Stimulated activated naive CD8-positive, alpha-beta T cell treated with anti-CD3 and anti-CD28 coated beads, Interleukin-15, Interleukin-2, amounts not matched to agents 100 U/mL and 50 U/mL, for 24 hours (primary cell): ENCODE measurements at regions not wholly inside any gene's neighbourhood (a gene's known extent, or its start where the extent isn't known, plus 50 kb on each side); places are given as distances from the start of the nearest gene placed in this dataset.

ENCODE experiments used
- ATAC-seq: fragments of 150-1000 bp; cut with Tn5 transposase; one replicate; pipeline ENCODE4 v1.10.0; 2021
- DNase-seq: peaks from one replicate; pipeline ENCODE4 v3.0.0; 2021

DNA sequence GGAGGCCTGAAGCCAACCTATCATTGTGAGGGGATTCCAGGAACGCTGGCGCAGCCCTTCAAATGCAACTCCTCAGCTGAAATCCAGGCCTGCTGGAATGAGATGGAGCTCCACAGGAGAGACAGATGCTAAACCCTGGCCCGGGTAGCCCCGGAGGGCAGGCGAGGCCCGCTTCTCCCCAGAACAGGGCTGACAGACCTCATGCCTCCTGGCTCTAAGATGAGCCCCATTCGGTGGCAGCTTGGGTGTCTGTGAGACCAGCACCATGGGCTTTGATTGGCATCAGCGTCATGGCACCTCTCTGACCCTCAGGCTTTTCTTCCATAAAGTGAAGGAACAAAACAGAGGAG is 382.2 kb downstream of the BCL11B start:
- no peak for DNase-seq
- ATAC-seq, result no peak

DNA sequence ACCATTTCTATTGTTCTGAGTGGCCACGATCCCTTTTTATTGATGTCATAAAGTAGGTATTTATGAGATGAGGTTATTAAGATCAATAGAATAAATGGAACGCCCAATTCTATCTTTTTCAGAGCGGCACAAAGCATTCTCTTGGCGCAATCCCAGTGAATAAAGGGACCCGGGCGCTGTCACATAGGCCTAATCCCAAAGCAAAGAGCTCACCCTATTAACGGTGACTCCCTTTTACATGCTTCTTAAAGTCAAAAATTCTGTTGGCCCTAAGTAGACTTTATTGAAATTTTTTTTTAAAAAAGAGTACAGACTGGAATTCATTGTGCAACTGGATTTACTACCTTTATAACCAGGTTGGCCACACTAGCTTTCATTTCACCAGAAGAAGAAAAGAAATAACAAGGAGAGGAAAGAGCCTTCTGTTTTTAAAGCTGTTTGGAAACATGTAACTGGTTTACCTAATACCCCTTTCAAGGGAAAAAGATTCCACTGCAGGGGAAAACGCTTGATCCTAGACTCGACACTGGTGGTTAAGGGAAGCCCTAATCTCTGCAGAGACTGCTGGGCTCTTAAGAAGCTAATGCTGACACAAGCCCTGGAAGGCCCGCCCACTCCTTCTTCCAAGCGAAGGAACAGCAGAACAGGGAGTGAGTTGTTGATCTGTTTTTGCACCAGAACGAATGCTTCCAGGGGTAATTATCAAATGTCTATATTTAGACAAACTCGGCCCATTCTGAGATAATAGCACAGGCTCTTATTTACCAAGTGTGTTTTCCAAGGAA is 381.2 kb downstream of the BCL11B start:
- ATAC-seq (no peak), DNase-seq (no peak)

DNA sequence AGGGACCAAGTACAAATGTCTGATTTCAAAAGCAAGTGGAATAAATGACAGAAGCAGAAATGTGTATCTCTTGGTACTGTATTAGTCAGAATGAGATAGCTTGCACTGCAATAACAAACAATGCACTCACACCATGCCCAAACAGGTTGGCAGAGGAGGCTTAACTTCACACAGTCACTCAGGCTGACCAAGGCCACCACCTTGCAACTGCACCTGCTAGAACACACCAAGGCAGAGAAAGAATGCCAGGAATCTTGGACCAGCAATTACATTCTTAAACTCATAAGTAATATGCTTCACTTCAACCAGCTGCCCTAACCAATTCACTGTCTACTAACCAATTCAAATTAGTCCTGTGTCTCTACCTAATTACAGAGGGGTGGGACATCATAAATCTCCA is 378.3 kb downstream of the BCL11B start:
- ATAC-seq (no peak), DNase-seq (no peak)

DNA sequence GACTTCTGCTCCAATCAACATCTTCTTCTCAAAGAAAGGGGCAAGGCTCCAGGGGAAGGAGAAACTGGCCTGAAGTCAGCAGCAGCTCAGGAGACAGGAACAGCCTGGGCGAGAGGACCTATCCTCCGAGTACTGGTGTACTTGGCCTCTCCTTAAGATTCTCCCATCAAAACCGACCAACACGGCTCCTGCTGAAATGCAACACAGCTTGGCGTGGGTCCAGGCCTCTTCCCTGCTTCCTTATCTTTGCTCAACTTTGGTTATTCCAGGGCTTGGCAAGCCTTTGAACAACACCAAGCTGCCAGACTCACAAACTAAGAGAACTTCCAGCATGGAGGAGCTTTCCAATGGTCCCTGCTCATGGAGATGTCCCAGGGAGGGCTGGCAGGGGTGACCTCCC is 377.4 kb downstream of the BCL11B start:
- ATAC-seq, result no peak

DNA sequence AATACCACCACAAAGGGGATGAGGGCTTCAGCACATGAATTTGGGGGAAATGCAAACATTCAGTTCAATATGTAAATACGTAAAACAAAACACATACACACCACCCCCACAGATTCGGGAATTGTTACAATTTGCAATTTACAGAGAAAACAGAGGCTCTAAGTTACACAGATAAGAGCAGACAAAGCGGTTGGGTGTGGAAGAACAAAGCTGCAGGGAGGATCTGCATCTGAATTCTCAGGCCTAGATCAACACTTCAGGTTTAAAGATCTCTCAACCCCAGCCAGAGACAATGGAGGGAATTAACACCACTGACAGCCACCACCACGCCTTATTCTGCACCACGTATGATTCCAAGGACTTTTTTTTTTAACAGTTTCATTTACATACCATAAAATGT is 375.5 kb downstream of the BCL11B start:
- ATAC-seq (no peak), DNase-seq (no peak)

More for the DNA sequence above, 377.4 kb downstream of the BCL11B start:
- DNase-seq, result no peak

DNA sequence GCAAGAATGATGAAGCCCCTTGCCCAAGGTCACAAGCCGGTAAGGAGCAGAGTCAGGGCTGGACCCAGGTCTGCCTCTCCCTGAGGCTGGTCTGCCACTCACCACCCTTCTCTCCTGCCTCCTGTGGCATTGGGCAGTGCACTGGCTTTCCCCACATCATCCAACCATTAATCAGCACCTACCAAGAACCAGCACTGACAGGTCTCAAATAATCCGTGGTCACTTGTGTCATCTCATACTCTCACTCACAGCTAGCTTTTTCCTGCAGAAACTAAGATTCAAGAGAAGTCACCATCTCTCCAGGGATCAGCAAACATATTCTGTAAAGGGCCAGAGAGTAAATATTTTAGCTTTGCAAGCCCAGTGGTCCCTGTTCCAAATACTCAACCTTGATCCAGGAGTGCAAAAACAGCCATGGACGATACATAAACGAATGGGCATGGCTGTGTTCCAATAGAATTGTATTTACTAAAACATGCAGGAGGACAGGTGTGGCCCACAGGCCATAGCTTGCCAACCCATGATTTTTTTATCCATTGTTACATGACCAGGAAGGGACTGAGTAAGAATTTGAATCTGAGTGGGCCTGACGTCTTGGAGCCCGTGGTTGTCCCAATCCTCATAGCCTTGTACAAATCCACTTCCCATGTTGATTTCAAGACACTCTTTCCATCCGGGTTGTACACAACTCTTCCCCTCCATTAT is 374.2 kb downstream of the BCL11B start:
- DNase-seq, result no peak
- ATAC-seq, result no peak

DNA sequence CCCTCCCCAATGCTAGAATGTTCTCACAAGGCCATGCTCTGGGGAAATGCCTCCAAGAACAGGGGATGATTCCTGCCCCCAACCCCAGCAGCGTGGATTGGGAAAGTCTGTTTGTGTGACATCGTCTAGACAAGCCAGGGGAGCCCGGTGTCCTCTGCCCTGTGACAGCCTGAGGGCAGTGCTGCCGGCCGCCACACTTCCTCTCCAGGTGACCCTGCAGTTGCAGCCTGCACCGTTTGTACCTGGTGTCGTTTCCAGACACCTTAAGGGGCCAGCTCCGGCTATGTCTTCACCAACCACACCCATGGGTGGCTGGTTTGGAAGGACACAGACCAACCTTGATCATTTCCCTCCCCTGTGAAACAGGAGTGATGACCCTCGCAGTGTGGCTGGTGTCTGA is 372.6 kb downstream of the BCL11B start:
- DNase-seq (no peak), ATAC-seq (no peak)

DNA sequence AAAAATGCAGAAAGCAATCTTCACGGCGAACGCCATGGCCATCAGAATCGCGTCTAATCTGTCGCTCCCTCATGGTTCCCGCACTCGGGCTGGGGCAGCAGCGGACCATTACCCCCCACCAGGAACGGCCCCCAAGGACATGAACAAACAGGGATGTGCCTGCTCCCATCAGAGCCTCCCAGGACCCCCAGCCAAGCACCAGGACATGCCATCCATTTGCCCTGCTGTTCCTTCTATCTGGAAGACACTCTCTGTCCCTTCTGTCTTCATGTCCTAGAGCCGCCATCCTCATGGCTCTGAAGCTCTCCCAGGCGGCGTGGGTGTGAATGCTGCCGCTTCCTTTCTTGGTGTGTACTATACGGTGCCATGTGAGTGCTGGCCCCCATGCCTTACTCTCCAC is 371.8 kb downstream of the BCL11B start:
- no peak for DNase-seq

DNA sequence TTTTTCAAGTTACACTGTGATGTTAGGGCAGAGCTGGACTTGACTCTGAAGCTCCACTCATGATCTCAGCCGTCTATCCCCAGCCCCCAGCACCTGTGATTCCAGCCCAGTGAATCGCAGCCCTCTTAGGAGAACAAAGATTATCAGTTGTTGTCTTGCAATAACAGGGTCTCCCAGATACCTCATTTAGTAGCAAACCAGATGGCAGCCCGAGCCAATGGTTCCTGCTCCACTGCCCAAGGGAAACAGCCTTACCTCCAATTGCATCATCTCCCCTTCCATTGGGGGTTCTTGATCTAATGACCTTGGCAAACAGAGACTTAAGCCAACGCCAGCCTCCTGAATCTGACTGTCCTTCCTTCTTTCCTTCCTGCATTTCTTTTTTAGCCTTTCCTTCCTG is 371.2 kb downstream of the BCL11B start:
- DNase-seq (no peak), ATAC-seq (no peak)

More for the DNA sequence above, 371.8 kb downstream of the BCL11B start:
- ATAC-seq, result no peak

DNA sequence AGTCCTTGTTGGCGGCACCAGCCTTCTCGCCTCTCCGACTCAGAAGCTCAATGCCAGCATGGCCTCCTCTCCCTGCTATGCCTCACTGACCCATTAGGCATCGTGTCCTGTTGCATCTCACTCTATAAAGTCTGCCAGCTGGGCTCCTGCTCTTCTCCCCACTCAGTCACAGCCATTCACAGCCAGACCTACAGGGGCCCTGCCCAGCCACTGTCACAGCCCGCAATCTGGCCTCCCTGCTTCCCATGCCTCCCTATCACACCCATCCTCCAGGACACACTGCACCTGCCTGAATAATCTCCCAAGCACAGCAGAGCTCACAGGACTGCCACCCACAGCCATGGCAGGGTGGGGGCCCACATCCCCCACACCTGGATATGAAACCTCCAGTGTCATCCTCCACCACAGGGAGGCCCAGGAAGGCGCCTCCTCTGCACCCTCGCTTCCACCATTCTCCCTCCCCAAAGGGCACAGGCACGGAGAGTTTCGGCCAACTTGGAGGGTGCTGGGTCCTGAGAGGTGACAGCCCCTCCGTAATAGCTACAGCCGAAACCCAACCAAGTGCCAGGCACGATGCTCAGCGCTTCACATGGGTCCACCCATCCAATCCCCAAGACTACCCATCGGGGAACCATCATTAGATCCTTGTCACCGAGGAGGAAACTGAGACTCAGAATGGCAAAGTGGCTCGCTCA is 370.3 kb downstream of the BCL11B start:
- ATAC-seq (no peak), DNase-seq (no peak)

DNA sequence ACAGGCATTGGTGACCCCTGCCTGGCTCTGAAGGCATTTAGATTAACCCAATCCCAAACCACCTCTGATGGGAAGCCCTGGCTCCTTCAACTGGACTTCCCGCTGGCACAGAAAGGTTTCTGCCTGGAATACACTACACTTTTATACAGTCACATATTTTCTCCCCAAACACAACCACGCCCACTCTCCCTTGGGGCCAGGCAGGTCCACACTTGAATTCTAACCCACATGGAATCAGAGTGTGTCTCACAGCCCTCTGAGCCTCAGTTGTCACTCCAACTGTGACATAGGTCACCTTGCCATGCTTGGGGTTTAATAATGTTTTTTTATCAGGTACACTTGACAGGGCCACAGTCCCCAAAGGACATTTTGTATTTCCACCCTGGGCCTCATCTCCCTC is 368.6 kb downstream of the BCL11B start:
- no peak for ATAC-seq
- no peak for DNase-seq

DNA sequence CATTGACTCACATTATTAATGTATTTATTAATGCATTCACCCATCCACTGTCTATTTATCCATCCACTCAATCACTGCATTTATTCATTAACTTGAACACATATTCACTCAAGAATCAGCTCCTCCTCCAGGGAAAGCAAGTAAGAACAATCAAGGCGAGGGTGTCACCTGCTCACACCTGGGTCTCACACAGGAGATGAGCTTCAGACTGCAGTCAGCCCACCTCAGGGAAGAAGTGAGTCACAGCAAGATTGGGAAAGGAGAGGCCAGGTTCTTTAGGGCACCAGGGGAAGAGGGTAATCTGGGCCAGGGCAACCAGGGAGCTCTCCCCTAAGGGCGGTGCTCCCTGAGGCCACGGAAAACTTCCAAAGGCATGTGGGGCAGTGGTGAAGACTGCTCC is 367.3 kb downstream of the BCL11B start:
- ATAC-seq, result no peak
- no peak for DNase-seq

DNA sequence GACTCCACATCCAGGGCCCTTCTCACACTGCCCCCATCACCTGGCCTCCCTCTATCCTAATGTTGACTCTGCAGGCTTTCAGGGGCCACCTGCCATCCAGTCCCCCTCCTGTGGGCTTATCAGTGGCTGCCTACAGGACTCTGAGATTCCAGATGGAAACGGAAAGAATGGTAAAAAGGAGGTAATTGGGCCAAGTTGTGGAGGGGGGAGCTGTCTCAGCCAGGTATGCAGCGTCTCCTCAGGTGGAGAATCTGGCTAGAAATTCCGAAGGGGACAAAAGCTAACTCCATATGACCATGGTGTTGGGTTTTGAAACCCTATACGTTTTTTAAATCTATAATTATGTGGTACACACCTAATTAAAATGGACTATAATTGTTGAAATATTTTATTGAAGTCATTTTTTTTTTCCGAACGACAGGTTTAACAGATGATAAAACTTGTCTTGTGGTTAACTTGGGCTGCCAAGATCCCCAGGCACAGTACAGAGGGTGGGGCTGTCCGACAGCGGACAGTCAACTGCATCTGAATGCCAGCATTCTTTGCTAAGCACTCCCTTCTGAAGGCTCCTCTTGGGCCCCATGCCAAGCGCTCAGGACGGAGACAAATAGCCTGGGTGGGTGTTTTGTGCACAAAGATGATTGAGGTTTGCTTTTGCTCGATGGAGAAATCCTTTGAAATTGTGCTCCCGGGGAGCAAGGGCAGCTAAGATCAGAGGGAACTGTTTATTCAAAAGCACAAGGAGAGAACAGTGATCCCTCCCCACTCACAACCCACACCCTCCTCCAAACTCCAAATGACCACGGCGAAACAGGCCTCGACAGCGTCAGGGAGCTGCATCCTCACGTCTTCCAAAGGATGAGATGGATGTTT is 365.6 kb downstream of the BCL11B start:
- DNase-seq (no peak), ATAC-seq (no peak)

DNA sequence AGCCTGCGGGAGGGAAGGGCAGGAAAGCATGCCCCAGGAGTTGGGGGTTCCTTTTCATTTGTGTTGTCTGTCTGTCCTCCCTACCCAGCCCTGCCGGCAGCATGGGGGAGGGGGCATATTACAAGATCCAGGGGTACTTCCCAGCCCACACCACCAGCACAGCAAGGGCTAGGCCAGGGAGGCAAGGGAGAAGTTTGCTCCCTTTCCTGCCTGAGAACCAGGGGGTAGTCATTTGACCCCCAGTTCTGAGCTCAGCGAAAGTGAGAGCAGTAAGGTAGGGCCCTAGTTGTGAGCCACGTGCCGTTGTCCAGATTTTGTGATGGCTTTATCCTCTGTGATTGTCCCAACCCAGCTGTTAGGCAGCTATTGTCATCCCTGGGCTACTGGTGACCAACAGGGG is 364.7 kb downstream of the BCL11B start:
- ATAC-seq (no peak), DNase-seq (no peak)

DNA sequence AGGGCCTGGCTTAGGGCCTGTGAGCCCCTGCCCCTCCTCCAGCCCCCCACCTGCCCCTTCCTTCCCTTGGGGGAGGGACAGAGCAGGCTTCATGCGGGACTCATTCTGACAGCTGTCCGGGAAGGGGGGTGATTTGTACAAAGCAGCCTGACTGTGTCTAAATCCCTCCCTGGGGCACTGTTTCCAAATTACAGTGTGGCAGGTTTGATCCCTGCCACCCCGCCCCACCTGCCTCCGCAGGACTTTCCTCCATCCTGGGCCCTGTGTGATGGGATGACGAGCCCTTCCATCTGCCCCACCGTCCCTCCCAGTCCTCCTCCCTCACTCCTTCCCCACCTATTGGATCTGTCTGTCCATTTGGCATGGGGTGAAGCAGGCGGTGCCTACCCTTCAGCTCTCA is 363.9 kb downstream of the BCL11B start:
- ATAC-seq, result no peak
- DNase-seq, result no peak

DNA sequence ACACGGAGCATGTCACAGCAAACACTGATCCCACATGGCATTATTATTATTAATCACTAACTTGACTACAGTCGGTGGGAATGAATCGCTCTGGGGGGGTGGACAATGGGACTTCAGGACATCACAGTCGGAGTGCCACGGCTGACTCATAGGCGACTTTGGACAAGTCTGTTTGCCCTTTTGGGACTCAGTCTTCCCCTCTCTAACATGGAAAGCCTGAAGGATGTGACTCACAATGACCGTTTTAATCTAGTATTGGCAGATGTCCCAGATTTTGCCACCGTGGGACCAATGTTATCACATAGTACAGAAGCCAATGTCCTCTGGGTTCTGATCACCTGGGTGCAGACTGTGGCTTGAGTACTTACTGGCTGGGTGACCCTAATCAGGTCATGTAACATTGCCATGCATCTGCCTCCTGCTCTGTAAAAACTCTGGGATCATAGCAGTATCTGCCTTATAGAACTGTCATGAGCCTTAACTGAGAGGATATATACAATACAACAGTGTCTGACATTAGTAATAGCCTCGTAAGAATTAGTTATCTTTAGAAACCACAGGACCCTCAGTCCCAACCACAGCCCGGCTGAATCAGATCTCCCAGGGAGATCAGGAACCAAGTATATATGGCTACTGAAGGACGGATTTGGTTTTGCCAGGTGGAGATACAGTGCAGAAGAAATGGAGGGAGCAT is 362.6 kb downstream of the BCL11B start:
- ATAC-seq, result no peak
- no peak for DNase-seq

DNA sequence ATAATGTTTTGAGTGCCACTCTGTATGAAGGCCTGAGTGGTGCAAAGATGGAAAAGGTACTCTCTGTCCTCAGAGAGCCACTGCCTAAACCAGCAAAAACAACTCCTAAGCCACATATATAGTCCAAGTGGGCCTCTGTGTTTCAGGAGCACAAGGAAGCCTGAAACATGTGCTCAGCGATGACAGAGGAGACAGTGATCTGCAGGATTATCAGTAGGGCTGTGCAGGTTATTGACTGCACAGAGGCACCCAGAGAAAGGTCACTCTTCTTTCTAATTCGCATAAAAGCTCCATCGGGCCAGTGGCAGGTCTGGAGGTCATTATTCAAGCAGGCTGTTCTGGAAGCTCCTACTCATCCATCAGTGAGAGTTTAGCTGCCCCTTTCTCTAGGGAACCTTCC is 361.9 kb downstream of the BCL11B start:
- DNase-seq, result no peak
- no peak for ATAC-seq

DNA sequence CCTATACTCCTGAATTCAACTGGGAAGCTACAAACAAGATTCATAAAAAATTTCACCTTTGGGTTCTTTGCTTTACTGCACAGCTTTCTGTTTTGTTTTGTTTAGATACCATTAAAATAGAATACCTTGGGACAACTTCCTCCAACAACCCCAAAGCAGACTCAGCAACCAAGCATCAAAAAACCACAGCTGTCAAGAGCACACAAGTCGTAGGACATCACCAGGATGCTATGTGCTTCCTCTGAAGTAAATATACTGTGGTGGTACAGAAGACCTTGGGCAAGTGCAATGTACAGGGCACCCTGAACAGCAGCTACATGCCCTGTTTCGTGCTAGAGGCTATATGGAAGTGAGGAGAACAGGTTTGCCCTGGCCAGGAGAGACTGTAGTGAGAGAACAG is 359.3 kb downstream of the BCL11B start:
- no peak for DNase-seq
- ATAC-seq, result no peak

DNA sequence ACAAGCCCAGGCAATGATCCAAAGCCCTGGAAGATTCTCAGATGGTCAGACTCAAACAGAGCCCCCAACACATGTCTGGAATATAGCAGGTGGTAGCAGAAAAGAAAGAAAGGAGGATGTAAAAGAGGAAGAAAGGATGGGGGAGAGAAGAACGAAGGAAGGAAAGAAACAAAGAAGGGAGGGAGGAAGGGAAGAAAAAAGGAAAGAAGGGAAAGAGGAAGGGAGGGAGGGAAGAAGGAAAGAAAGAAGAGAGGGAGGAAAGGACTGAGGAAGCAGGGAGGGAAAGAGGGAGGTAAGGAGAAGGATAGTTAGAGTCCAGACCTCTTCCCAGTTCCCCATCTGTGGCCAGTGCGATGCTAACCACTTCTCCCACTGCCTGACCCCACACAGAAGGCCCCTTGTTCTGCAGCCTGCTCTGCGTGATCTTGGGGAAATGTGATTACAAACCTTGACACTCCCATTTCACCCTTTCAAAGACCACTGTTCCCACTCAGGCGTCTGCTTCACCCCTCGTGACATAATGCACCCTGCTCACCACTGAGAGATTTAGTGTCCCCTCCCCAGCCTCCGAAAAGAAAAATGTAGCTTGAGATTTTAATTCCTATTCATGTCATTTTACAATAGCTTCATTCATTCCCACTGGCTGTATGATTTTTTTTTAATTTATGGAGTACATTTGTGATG is 357.9 kb downstream of the BCL11B start:
- DNase-seq (no peak), ATAC-seq (no peak)

DNA sequence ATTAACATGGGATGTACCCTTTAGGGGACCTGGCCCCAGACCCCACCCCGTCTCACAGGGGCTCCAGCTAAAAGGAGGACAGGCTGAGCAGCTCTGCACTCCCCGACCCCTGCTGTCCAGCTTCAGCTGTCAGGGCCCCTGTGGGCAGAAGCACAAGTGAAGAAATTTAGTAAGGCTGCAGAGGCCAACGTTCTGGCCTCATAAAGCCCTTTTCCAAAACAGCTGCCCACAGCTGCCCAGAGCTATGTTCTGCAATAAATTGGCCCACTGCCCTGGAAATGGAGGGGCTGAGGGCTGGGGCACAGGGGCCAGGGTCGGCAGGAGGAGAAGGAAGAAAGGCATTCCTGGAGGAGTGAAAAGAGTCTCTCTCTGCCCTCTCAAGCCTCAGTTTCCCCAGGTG is 357.1 kb downstream of the BCL11B start:
- ATAC-seq (no peak), DNase-seq (no peak)

DNA sequence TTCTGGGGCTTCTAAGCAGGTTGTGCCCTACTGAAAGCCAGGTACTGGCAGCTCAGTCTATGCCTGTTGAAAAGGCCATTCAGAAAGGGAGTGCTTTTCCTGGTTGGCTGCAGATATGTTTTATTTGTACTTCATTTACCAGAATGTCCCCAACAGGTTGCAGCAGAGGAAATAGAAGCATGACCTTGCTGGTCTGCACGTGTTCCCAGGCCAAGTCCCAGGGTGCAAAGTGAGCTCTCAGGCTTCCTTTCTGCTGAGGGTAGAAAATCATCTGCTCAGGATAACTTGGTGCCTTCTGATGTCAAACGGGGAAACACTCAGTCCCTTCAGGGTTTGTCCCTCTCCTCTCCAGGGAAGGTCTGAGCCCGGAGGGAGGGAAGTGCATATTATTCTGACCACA is 356.4 kb downstream of the BCL11B start:
- ATAC-seq (no peak), DNase-seq (no peak)
